ENCODE measurements at regions not wholly inside any gene's neighbourhood (a gene's known extent, or its start where the extent isn't known, plus 50 kb on each side); places are given as distances from the start of the nearest gene placed in this dataset.
"Not testable (repeated sequence)": the region's sequence is repeated elsewhere in the genome, so short reads cannot be mapped to it uniquely, and the experiment has no call there.

- not testable (repeated sequence) for DNase-seq
Observed at GRCh38 chr12:76292891-76293290, 55.3 kb downstream of the BBS10 start.

DNA sequence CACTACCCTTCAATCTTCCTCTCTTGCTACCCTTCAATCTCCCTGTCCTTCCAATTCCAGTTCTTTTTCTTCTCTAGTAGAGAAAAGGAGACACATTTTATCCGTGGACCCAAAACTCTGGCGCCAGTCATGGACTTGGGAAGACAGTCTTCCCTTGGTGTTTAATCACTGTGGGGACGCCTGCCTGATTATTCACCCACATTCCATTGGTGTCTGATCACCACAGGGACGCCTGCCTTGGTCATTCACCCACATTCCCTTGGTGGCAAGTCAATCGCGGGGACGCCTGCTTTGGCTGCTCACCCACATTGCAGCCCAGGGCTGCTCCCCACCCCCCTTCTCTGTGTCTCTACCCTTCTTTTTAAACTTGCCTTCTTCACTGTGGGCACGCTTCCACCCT lies 55.9 kb downstream of the BBS10 start:
- not testable (repeated sequence) for DNase-seq

- no peak for DNase-seq
Observed at GRCh38 chr12:76290963-76291859, 57.0 kb downstream of the BBS10 start.

DNA sequence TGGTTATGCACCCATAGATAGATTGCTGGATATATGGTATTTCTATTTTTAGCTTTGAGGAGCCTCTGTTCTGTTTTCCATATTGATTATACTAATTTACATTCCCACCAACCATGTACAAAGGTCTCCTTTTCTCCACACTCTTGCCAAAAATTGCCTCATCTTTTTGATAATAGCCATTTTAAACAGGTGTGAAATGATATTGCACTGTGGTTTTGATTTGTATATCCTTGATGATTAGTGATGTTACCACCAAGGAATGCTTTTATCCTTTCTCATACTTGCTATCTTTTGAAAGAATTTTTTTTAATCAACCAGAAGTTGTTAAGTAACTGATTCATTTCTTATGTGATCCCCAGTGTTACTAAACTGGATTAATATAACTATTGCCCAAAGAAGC lies 60.0 kb downstream of the BBS10 start:
- DNase-seq: no peak

DNA sequence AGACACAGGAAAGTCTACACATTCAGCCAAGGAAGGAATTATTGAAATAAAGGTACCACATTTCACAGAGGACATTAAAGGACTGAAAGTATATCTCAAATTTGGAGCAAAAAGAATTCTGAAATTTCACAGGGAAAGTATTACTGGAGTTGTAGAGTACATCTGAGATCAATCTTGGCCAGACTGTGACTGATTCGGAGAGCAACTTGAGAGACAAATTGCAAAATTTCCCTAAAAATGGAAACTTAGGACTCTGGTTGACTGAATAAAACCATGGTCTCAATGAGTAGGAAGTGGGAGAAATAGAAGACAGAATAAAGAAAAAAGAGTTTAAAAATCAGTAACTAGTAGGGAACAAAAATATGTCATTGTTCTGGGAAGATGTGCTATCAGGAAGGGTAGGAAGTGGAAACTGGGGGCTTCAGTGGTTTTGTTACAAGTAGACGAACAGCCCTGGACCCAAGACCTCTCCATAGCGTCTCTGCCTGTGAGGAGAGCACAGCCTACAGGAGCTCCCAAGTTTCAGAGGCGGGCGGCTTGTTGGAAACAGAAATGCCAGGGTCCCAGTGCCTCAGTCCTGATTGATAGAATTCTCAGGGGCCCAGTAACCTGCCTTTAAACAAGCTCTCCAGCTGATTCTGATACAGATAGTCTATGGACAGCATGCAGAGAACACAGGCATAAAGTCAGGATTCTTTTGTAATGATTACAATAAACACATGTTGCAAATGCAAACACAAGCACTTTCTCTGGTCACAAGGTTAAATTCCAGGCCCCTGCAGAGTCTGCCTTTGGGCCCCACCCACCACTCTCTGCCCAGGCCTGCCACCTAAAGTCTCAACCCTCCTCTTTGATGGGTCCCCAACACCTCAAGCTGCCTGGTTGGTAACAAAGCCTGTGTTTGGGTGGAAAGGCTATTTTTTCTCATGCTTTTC lies 63.1 kb downstream of the BBS10 start:
- no peak for DNase-seq

DNA sequence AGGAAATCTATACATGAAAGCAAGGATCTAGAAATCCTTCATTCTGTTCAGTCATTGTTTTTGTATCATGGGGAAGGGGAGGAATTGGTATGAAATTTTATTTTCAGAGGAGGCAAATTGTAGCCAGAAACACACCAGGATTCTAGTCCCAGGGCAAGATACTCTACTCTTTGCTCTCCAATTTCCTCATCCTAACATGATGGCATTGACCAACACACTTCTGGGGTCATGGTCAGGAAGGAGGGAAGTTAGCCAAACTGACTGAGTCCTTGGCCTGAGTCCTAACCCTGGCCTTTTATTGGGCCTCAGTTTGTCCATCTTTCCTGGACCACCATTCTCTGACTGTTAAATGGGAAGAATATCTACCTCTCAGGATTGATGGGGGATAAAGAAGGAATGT lies 65.5 kb downstream of the BBS10 start:
- peak; percentile 16 for DNase-seq

DNA sequence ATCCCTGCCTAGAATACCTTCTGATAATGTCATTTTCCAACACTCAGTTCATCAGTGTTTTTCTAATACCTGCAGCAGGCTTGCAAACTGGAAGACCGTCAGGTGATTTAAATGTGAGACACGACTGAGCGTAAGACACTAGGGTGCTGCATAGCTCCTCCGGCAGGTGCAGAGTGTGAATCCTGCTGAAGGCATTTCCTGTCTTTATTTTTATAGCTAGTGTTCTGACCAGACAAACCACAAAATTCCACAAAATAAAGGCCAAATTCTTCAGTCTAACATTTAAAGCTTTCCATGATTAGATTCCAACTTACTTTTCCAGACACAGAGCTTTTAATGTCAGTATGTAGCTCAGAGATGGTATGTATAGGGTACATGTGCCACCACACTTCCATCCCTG lies 70.7 kb downstream of the BBS10 start:
- DNase-seq: no peak

GRCh38 chr12:76276499-76277151 lies 71.6 kb downstream of the BBS10 start:
- no peak for DNase-seq

DNA sequence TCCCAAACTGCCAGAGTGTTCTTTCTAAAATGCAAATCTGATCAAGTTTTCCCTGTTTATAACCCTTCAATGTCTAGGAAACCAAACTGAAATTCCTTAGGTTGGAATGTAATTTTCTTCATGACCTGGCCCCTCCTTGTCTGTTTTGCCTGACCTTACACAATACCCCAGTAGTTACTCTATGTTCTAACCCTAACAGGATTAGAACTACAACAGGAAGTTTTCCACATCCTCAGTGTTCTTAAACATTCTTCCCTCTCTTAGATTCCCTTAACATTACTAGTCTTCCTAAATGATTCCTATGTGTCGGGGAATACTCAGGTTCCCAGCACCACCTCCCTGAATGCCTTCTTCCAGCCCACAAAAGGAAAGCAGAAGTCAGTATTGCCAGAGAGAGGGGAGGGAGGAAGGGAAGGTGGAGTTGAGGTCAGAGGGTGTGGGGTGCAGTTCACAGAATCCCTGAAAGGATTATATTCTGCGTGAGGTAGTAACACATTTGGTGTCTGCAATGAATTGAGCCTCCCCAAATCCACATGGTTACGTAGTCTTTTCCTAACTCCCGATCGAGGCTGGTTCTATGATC lies 72.6 kb downstream of the BBS10 start:
- DNase-seq: peak; percentile 47

DNA sequence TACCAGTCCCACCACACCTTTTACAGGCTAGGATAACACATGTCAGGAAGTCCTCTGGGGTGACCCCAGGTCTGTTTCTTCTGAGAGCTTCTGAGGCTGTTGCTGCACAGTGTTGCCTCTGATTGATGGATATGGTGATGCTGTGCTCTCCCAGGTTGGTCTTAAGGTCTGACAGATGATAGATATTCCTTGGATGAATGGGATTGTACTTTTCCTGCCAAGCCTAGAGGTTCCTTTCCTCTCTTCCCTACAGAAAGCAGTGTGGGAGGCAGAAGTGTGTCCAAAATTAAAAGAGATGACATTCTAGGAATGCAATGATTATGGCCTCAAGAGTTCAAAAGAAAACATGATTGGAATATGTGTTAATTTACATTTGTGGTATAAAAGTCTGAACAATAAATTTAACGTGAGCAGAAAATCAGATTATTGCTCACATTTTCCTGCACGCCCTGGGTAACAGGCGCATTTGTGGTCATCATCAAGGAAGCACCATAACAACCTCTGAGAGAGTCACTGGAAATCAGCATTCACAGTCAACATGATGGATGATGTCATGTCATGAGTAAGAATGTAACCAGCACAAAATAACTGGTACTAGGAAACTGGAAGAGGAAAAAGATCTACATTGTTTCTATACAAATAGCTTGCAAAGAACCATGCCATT lies 73.7 kb downstream of the BBS10 start:
- peak; percentile 67 for DNase-seq

- no peak for DNase-seq
Observed at GRCh38 chr12:76272287-76272686, 75.9 kb downstream of the BBS10 start.

- no peak for DNase-seq
Observed at GRCh38 chr12:76270657-76271358, 77.4 kb downstream of the BBS10 start.

DNA sequence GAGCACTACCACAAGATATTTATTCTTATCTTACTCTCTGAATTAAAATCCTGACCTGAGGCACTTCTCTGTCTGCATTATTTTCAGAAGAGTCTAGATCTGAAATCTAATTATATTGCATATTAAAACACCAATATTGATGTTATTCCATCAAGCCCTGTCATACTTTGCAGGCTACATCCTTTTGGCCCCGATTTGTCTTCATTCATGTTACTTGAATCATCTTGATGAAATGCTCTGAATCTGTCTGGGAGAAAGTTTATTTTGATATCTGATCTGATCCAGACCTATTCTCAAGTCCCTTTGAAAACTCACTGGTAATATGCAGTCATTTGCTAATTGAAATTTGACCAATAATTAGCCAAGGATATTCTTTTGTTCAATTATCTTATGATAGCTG lies 79.9 kb downstream of the BBS10 start:
- no peak for DNase-seq

DNA sequence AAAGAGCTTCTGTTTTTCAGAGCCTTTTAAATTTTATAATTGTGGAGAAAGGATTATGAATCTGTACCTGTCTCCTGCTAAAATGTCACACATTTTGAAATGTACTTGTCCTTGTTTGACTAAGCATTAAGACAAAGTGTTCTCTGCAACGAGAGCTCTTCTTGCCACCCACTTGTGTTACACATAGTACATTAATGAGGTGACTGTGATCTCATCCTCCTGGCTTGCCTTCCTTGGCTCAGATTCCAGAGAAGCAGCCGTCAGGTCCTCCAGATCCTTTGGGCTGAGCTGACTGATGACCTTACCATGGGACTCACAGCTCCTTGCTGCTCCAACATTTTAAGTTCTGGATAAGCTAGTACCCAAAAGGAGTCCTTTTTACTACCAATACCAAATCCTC lies 81.4 kb downstream of the BBS10 start:
- peak; percentile 6 for DNase-seq

- no peak for DNase-seq
Observed at GRCh38 chr12:76265424-76266180, 82.6 kb downstream of the BBS10 start.

GRCh38 chr12:76264611-76265012 lies 83.6 kb downstream of the BBS10 start:
- DNase-seq: no peak

GRCh38 chr12:76263696-76264095 lies 84.5 kb downstream of the BBS10 start:
- no peak for DNase-seq

DNA sequence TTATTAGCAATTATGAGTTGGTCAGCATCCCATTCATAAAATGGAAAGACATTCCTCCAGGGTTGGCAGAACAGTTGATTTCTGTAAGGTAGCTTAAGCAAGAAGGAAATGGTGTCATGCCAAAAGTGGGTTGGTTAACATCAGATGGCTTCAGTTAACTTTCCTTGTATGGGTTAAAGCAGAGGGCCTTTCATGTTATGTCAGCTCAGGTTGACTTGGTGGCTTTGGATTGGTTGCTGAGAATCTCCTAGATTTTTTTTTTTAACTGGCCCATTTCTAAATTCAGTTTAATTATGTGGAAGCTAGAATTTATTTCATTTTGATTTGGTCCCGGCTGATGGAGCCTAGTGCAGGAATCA lies 87.8 kb downstream of the BBS10 start:
- DNase-seq: peak; percentile 8

DNA sequence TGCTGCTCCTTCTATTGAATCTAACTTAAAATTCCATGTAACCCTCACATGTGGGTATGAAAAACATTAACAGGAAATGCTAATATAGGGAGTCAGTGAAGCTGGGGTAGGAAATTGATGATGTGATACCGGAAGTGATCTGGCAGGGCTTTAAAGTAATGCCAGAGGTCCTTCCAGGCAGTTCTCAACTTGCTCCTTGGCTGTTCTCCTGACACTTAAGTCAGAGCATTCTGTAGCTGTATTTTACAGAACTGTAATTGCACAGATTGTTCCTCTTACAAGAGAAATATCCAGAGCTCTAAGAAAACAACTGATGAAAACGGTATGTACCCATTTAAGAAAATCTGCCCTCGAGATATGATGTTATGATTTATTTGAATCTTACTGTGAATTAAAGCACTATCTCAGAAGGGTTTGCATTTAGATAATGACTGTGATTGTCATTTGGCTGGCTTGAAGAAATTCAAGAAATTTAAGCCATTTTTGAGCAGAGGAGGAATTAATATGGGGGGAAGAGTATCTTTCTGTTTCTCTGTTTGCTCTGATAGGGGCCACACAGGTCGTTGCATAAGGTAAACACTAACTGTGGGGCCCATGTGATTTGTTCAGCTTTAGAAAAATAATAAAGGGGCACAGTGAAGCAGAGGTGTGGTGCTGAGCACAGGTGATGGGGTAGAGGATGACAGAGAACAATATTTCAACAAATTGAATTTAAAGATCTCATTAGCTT lies 88.4 kb downstream of the BBS10 start:
- peak; percentile 26 for DNase-seq

DNA sequence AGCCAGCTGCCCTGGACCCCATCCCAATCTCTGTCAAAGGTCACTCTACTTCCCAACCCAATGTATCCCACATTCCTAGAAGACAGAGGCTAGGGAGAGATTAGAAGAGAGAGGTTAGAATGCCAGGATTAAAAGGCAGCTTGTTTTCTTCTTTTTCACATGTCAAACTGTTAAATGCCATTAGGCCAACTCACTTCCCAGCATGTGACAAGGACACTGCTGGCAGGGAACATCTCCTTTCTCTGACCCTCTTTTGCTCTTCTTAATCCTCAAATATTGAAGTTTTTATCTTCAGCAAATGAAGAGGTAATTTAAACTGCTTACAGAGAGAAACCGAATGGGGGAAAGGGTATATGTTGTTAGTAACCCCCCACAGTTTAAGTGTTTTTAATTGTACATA lies 89.1 kb downstream of the BBS10 start:
- DNase-seq: no peak
